MG63 (cell line): ENCODE measurements at regions not wholly inside any gene's neighbourhood (a gene's known extent, or its start where the extent isn't known, plus 50 kb on each side); places are given as distances from the start of the nearest gene placed in this dataset.

Experiments used
- DNase-seq: peaks from one replicate; pipeline ENCODE4 v3.0.0-alpha.2; 2020
- H3K27me3 ChIP-seq: fragments of 250-450 bp; sonication (Bioruptor Pico); 2 replicates; pipeline ENCODE4 v1.5.1; 2020; ENCODE audit warnings: mild to moderate bottlenecking, moderate library complexity
- H3K36me3 ChIP-seq: fragments of 250-450 bp; sonication (Bioruptor Pico); 2 replicates; pipeline ENCODE4 v1.5.1; 2020; ENCODE audit warnings: mild to moderate bottlenecking, moderate library complexity
- H3K4me3 ChIP-seq: fragments of 250-450 bp; sonication (Bioruptor Pico); 2 replicates; pipeline ENCODE4 v1.5.1; 2020; ENCODE audit warnings: mild to moderate bottlenecking, moderate library complexity
- H3K9me3 ChIP-seq: fragments of 250-450 bp; sonication (Bioruptor Pico); 2 replicates; pipeline ENCODE4 v1.5.1; 2020; ENCODE audit warnings: mild to moderate bottlenecking, moderate library complexity

- Histone ChIP-seq H3K27me3 (no peaks in the 10 kb centered on the region), H3K36me3 (peaks cover 10% of the 10 kb centered on the region), H3K9me3 (peaks cover 5% of the 10 kb centered on the region; the same call in 1 of the 2 replicates), H3K4me3 (no peak overlapping the region)
- DNase-seq, result no peak
Observed at GRCh38 chr2:64704161-64704560, 50.4 kb upstream of the SERTAD2 start.

- no peak overlapping the region for H3K4me3 ChIP-seq
- peaks cover 5% of the 10 kb centered on the region; the same call in 1 of the 2 replicates for H3K9me3 ChIP-seq
- DNase-seq, result no peak
- H3K36me3 ChIP-seq, result peaks cover 8% of the 10 kb centered on the region
- H3K27me3 ChIP-seq, result no peaks in the 10 kb centered on the region
Observed at GRCh38 chr2:64704996-64705395, 51.3 kb upstream of the SERTAD2 start.

GRCh38 chr2:64707276-64707675, 53.6 kb upstream of the SERTAD2 start:
- DNase-seq, result no peak
- peaks cover 5% of the 10 kb centered on the region; the same call in 1 of the 2 replicates for H3K9me3 ChIP-seq
- no peaks in the 10 kb centered on the region for H3K27me3 ChIP-seq
- no peak overlapping the region for H3K4me3 ChIP-seq
- H3K36me3 ChIP-seq, result peaks cover 4% of the 10 kb centered on the region

GRCh38 chr2:64708829-64709228, 55.1 kb upstream of the SERTAD2 start:
- H3K36me3 ChIP-seq, result peaks cover 4% of the 10 kb centered on the region
- peaks cover 5% of the 10 kb centered on the region; the same call in 1 of the 2 replicates for H3K9me3 ChIP-seq
- H3K27me3 ChIP-seq, result no peaks in the 10 kb centered on the region
- no peak for DNase-seq
- H3K4me3 ChIP-seq, result no peak overlapping the region

- no peak for DNase-seq
- no peaks in the 10 kb centered on the region for H3K27me3 ChIP-seq
- peaks cover 4% of the 10 kb centered on the region for H3K36me3 ChIP-seq
- peaks cover 5% of the 10 kb centered on the region; the same call in 1 of the 2 replicates for H3K9me3 ChIP-seq
- no peak overlapping the region for H3K4me3 ChIP-seq
Observed at GRCh38 chr2:64711252-64711800, 57.6 kb upstream of the SERTAD2 start.

- no peaks in the 10 kb centered on the region for H3K9me3 ChIP-seq
- DNase-seq, result no peak
- no peaks in the 10 kb centered on the region for H3K27me3 ChIP-seq
- H3K4me3 ChIP-seq, result no peak overlapping the region
- H3K36me3 ChIP-seq, result no peaks in the 10 kb centered on the region
Observed at GRCh38 chr2:64713686-64714085, 60.0 kb upstream of the SERTAD2 start.

DNA sequence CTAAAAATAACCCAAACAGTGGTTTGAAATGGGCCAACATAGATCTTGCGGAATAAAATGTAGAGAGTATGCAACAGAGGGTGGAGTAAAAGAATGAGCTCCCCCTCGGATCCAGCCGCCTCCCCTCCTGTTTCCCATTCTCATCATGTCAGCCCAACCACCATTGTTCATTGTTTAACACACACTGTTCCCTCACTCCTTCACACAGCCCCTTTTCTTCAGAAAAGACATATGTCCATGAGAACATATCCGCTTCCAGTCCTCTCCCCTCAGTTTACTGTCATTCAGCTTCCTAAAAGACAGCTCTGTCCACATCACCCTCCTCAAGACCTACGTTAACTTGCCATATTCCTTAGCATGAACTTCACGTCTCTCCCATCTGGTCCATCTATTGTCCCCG, 62.9 kb upstream of the SERTAD2 start:
- Histone ChIP-seq H3K4me3 (no peak overlapping the region), H3K27me3 (no peaks in the 10 kb centered on the region), H3K36me3 (no peaks in the 10 kb centered on the region), H3K9me3 (no peaks in the 10 kb centered on the region)
- no peak for DNase-seq

DNA sequence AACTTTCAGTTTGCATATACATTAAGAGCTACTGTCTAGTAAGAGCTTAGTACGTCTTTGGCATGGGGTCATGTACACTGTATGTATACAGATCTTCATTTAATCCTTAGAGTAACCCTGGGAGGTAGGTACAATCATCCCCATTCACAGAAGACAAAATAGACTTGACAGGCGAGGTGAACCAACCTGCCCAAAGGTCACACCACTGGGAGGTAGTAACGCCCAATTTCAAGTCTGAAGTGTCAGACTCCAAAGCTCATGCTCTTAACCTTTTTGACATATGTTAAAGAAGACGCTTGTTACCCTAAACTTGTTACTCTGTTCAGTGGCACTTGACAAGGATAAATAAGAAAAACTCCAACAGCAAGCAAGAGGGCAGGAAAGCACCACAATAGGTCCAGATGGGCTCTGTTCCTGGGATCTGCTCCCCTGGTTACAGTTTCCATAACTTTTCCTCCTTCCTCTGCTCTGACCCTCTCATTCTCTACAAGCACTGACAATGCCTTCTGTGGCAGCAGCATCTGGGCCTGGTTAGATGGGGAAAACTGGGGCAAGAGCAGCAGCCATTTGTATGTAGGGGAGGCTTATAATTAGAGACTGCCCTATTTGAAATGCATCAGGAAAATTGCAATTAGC, 64.7 kb upstream of the SERTAD2 start:
- no peaks in the 10 kb centered on the region for H3K27me3 ChIP-seq
- no peaks in the 10 kb centered on the region for H3K9me3 ChIP-seq
- H3K4me3 ChIP-seq, result no peak overlapping the region
- no peaks in the 10 kb centered on the region for H3K36me3 ChIP-seq
- no peak for DNase-seq

- Histone ChIP-seq H3K9me3 (no peaks in the 10 kb centered on the region), H3K27me3 (no peaks in the 10 kb centered on the region), H3K36me3 (no peaks in the 10 kb centered on the region), H3K4me3 (no peak overlapping the region)
- DNase-seq, result no peak
Observed at GRCh38 chr2:64720535-64721319, 67.0 kb upstream of the SERTAD2 start.

GRCh38 chr2:64721320-64721623, 67.6 kb upstream of the SERTAD2 start:
- no peak for DNase-seq
- no peaks in the 10 kb centered on the region for H3K27me3 ChIP-seq
- no peaks in the 10 kb centered on the region for H3K9me3 ChIP-seq
- H3K36me3 ChIP-seq, result no peaks in the 10 kb centered on the region
- no peak overlapping the region for H3K4me3 ChIP-seq

DNA sequence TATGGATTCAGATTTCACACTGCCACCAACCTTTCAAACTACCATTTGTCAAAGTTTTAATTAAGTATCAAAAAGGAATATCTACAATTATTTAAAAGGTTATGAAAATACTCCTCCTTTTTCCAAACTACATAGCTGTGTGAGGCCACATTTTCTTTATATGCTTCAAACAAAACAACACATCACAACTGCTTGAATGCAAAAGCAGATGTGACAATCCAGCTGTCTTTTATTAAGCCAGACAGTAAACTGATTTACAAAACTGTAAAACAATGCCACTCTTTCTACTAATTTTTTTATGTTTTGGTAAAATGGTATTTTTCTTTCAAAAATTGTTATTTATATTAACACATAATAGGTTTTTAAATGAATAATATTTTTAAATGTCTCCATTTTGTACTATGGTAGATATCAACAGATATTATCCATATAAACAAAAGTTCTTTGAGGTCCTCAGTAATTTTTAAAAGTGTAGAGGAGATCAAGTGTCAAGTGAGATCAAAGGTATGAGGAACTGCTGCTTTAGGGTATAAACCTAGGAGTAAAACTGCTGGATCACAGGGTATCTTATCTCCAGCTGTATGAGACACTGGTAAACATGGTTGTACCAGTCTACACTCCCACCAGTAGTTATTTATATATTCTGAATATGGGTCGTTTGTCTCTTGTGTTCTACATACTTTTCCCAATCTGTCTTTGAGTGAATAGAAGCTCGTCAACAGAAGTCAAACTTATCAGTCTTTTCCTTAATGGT, 68.8 kb upstream of the SERTAD2 start:
- Histone ChIP-seq H3K9me3 (no peaks in the 10 kb centered on the region), H3K4me3 (no peak overlapping the region), H3K36me3 (no peaks in the 10 kb centered on the region), H3K27me3 (no peaks in the 10 kb centered on the region)
- no peak for DNase-seq

DNA sequence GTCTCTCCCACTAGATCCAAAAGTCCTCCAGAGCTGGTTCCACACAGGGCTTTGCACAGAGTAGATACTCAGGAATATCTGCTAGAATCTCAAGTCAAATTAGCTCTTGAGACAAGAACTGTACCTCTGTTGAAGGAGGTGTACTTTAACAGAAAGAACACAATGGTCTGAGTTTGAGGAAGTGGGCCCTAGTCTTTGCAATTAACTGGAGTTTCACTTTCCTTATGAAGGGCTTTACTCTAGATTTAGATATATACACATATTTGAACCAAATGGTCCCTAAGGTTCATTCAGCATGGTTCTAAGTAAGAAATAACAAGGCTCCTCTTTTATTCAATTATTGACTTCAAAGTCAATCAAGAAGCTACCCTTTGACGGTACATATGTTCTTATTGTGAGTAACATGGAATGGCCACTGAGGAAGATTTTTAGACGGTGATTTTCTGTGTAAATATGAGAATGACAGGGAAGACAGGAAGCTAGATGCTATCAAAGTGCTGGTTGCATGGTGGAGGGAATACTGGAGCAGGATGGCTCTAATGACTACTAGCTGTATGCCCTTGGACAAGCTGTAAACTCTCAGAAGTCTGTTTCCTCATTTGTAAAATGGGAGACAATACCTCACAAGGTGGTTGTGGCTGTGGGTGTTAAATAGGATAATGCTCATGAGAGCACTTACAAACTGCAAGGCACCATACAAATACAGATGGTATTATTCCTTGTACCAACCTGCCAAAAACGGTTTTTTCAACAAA, 73.5 kb upstream of the SERTAD2 start:
- Histone ChIP-seq H3K4me3 (no peak overlapping the region), H3K27me3 (no peaks in the 10 kb centered on the region), H3K36me3 (no peaks in the 10 kb centered on the region; the same call in 1 of the 2 replicates), H3K9me3 (no peaks in the 10 kb centered on the region)
- DNase-seq, result no peak

- DNase-seq, result no peak
- no peaks in the 10 kb centered on the region for H3K27me3 ChIP-seq
- no peaks in the 10 kb centered on the region for H3K9me3 ChIP-seq
- H3K4me3 ChIP-seq, result no peak overlapping the region
- no peaks in the 10 kb centered on the region; the same call in 1 of the 2 replicates for H3K36me3 ChIP-seq
Observed at GRCh38 chr2:64727843-64728463, 74.2 kb upstream of the SERTAD2 start.

- Histone ChIP-seq H3K4me3 (peak overlapping the region; percentile 40), H3K27me3 (no peaks in the 10 kb centered on the region), H3K9me3 (no peaks in the 10 kb centered on the region), H3K36me3 (no peaks in the 10 kb centered on the region; the same call in 1 of the 2 replicates)
- DNase-seq, result peak; percentile 87
Observed at GRCh38 chr2:64730551-64731262, 77.0 kb upstream of the SERTAD2 start.

DNA sequence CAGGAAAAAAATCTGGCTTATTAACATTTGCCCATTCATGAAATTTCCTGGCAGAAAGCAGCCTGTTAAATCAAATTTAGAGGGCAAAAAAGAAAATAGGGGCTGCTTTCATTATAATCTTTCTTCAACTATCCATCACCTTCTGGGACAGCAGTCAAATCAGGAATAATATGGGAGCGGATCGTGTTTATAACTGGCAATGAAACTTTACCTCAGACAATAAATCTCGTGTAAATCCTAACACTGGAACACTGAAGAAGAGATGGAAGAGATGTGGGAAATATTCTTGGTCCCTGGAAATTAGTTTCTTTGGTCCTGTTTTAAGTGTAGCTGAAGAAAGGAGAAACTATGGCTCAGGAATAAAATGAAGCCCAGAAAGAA, 77.5 kb upstream of the SERTAD2 start:
- peaks cover 2% of the 10 kb centered on the region for H3K36me3 ChIP-seq
- no peak for DNase-seq
- peak overlapping the region; percentile 40 for H3K4me3 ChIP-seq
- no peaks in the 10 kb centered on the region for H3K27me3 ChIP-seq
- no peaks in the 10 kb centered on the region for H3K9me3 ChIP-seq

DNA sequence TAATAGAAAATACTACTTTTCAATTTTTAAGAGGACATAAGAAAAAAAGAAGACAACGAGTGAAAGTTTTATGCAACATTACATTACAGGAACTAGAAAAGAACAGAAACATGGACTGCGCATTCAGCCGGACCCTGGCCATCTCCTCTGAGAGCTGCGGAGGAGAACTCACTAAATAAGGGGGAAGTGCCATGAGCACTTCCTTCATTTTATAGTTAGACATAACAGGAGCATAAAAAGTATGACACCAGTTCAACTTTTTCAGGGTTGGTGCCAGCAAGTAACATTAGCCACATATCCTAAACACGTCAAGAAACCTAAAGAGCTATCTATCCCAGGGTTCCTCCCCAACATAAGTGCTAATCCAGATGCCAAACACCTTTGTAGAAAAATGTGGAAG, 78.0 kb upstream of the SERTAD2 start:
- no peak for DNase-seq
- H3K27me3 ChIP-seq, result no peaks in the 10 kb centered on the region
- H3K9me3 ChIP-seq, result no peaks in the 10 kb centered on the region
- H3K36me3 ChIP-seq, result peaks cover 2% of the 10 kb centered on the region
- H3K4me3 ChIP-seq, result no peak overlapping the region
